ENCODE measurements at regions not wholly inside any gene's neighbourhood (a gene's known extent, or its start where the extent isn't known, plus 50 kb on each side); places are given as distances from the start of the nearest gene placed in this dataset.
"Not testable (repeated sequence)": the region's sequence is repeated elsewhere in the genome, so short reads cannot be mapped to it uniquely, and the experiment has no call there.

DNA sequence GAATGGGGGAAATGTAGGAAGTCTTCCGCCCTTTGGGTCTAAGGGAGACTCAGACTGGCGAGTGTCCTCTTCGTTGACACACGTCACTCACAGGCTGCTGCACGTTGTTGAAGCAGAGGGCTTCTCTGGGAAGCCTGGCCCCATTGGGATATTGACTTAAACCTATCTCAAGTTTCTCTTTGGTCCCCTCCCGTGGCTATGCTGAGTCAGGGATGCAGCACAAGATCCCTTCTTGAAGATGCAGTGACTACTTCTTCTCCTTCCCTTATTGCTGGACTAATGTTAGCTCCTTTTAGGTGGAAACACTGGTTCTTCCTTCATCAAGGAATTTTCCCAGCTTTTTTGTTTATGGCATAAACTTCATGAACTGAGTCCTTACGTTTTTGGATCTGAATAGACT lies 89.8 kb upstream of the CCDC71L start:
- no peak for DNase-seq

GRCh38 chr7:106752367-106752766 lies 91.4 kb upstream of the CCDC71L start:
- DNase-seq, result no peak

DNA sequence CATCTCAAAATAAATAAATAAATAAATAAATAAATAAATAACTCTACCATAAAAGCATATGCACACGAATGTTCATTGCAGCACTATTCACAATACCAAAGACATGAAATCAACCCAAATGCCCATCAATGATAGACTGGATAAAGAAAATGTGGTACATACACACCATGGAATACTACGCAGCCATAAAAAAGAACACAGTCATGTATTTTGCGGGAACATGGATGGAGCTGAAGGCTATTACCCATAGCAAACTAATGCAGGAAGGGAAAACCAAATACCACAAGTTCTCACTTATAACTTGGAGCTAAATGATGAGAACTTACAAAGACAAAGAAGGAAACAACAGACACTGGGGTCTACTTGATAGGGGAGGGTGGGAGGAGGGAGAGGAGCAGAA lies 94.1 kb upstream of the CCDC71L start:
- DNase-seq, result not testable (repeated sequence)

GRCh38 chr7:106755641-106756040 lies 94.7 kb upstream of the CCDC71L start:
- DNase-seq, result no peak

GRCh38 chr7:106756071-106756470 lies 95.1 kb upstream of the CCDC71L start:
- DNase-seq, result no peak

DNA sequence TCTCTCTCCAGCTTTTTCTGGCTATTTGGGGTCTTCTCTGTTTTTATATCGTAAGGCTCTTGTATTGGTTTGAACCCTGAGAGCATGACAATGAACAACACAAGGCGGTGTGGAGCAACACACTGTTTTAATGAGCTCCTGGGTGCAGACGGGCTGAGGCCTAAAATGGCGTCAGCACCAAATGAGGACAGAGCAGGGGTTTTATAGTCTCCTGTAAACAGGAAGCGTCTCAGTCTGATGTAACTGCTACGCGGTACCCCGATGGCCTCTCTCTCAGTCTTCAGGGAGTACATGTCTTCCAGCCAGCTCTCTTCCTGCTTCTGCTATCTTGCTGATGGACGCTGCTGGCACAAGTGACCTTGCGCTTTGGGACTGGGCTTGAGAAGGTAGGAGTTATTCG lies 95.9 kb upstream of the CCDC71L start:
- DNase-seq, result no peak

DNA sequence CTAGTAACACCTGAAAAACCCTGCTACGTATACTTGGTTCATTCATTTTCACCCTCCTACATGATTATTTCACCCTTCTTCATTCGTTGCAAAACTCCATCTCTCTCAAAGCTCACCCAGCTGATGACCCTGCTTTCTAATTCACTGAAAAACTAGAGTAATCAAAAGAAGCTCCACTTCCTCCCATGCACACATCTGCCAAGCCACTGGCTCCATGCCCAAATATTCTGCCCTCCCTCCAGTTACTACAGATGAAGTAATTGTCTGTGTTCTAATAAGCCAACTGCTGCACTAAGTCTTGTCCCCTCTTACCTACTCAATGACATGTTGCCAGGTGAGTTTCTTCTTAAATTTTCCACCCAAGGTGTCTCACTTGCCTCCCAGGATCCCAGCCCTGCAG lies 96.9 kb upstream of the CCDC71L start:
- no peak for DNase-seq

GRCh38 chr7:106762845-106763244 lies 101.9 kb upstream of the CCDC71L start:
- DNase-seq, result not testable (repeated sequence)

DNA sequence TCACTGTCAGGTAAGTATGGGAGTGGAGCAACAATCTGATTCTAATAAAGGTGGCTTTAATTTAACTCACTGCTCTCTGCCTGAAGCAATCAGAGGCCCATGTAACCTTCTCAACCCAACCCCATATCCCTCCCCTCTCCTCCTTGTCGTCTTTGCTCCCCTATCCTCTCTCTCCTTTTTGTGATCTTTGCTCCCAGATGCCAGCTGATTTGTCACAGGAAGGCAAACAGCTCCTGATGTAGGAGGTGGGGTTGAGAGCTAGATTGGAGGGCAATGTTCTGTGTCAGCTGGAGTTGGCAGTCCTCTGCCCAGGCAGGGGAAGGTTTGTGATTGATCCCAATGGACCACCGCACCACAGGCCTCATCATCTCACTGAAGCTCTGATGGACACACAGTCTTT lies 101.4 kb upstream of the PIK3CG start:
- DNase-seq, result no peak

GRCh38 chr7:106765727-106766355 lies 99.2 kb upstream of the PIK3CG start:
- DNase-seq, result no peak

- DNase-seq, result no peak
Observed at GRCh38 chr7:106766551-106766950, 98.5 kb upstream of the PIK3CG start.

DNA sequence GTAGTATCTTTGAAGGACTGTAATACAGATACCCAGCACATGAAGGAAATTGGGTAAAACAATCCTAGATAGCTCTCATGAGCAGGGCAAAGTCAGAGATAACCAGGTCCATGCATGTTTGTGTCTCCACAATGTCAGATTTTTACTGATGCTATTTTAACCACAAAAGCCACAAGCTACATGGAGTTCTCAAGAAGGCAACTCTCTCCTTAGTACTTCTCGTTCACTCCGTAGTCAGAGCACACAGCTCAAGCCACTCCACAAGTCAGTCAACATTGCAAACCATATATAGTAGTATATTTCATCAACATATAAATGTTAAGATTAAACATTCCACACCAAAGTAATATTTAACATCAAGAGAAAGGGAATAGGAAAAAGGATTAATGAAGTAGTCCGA lies 98.0 kb upstream of the PIK3CG start:
- no peak for DNase-seq

DNA sequence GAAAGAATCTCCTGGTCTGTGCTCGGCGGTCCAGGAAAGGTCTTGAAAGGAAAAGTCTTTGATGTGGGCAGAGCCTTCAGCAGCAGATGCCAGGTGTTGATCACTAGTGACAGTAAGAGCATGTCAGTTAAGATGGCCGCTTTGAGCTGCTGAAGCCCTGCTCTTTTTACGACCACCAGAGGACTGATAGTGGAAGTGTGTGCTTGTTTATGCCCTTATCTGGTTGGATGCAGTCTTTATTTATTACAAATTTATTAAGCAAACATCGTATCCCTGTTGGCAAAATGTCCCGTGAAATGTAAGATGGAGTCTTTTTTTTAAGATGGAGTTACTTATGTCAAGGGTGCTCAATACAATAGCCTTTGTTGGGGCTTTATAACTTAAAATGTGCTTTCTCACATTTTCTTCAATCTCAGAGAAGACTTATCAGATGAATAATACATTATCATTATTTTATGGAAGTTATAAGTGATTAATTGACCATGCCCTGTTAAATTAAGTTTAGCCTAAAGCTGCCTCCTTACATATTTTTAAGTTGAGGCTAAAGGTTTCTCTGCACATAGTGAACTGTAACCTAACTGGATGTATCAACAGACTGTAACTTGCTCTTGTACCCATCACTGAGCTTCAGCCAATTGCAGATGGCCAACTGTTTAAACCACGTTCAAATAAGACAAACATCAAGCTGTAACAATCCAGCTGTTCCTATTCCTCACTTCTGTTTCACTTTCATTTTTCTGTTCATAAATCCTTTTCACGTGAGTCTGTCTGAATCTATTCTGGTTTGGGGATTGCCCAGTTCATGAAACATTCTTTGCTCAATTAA lies 97.4 kb upstream of the PIK3CG start:
- DNase-seq, result no peak

DNA sequence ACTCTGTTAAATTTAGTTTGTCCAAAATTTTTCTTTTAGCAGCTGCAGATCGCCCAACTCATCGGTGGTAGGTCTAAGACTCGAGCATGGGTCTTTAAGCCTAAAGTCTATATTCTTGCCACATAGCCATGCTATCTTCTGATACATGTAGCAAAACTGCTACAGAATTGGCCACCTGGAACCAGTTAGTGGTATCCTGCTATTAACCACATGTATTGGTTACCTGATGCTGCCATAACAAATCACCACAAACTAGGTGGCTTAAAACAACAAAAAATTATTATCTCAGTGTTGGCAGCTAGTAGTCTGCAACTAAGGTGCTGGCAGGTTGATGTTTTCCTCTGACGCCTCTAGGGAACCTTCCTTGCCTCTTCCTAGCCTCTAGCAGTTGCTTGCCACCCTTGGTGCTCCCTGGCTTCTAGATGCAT lies 96.7 kb upstream of the PIK3CG start:
- DNase-seq, result no peak

GRCh38 chr7:106770191-106770590 lies 94.9 kb upstream of the PIK3CG start:
- DNase-seq, result no peak

DNA sequence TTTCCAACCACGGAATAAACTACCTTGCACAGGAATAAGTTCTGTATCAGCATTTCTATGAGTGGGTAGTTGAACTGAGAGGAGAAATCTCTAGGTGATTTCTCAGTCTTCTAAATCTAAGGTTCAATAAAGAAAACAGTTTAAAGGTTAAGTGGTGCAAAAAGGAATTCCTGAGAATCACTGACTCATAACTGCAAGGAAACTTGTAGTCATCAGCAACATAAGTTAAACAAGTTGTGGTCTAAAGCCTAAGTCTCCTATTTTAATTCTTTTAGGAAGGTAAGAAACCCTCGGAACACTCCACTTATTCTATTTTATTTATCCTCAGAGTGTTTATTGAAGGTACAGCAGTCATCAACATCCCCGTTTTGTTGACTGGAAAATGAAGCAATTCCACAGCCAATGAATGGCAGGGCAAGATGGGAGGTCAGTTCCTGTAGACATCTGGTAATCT lies 92.4 kb upstream of the PIK3CG start:
- DNase-seq, result no peak

- no peak for DNase-seq
Observed at GRCh38 chr7:106773228-106773627, 91.9 kb upstream of the PIK3CG start.

DNA sequence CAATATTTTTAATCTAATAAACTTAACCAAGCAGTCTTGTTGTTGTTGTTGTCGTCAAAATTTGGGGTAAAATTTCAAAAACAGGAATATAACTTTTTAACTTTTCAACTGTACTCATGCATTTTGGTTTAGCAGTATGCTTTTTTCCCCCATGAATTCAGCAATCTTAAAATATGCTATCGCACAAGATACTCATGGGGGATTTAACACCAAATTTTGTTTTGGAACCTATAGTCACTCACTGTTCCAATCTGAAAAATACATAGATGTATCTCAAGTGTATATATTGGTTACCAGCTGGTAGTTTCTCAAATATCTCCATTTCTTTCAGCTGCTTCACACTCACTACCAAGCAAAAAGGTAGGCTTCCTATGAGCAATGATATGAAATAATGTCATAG lies 91.4 kb upstream of the PIK3CG start:
- no peak for DNase-seq

GRCh38 chr7:106774213-106774767 lies 90.8 kb upstream of the PIK3CG start:
- no peak for DNase-seq

DNA sequence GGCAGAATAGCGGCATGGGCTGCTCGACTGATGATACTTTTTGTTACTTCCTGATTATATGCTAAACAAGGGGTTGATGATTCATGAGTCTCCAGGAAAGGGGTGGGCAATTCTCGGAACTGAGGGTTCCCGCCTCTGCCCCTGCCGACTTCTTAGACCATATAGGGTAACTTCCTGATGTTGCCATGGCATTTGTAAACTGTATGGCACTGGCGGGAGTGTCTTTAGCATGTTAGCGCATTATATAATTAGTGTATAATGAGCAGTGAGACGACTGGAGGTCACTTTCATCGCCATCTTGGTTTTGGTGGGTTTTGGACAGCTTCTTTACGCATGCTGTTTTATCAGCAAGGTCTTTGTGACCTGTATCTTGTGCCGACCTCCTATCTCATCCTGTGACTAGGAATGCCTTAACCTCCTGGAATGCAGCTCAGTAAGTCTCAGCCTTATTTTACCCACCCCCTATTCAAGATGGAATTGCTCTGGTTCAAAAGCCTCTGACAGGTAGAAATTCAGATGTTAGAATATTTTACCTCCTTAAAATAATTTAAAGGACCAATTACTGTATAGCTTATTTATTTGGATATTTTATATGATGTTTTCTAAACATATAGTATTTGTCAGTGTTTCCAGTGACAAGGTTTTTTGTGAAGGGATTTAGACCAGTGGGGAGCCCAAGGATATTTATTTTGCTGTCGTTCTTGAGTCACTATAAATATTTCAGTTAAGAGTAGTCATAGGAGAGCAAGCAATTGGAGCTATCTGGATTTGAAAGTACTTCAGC lies 90.1 kb upstream of the PIK3CG start:
- DNase-seq, result no peak

DNA sequence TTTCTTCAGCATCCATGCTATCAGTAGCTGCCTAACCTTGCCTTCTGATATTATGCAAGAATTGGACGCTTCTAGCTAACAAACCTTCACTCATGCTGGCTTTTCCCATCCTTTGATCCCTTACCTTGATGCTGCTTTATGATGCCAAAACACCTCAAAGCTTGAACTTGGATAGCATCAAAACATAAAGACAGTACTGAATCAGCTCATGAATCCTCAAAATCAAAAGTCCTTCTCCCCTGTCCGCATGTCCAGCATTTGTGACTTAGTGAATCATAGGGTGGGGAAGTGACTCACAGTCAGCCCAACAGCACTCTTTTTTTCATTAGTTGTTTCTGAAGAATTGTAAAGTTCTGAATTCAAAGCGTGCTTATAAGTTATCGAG lies 89.5 kb upstream of the PIK3CG start:
- no peak for DNase-seq

GRCh38 chr7:106775975-106776607 lies 89.0 kb upstream of the PIK3CG start:
- DNase-seq, result no peak
